Astrocyte (in vitro differentiated cells and primary cell): ENCODE measurements at regions not wholly inside any gene's neighbourhood (a gene's known extent, or its start where the extent isn't known, plus 50 kb on each side); places are given as distances from the start of the nearest gene placed in this dataset.

Source experiments
- DNase-seq: peaks from one replicate; pipeline ENCODE4 v3.0.0-alpha.2; 2010; ENCODE audit warnings: low read depth
- FAIRE-seq: peaks from 2 replicates; lab custom pipeline; 2011; peaks lifted over from hg19 to GRCh38; lab: Jason Lieb, UNC
- H2AFZ ChIP-seq: 2 replicates; pipeline ENCODE4 v1.6.0; 2012; ENCODE audit warnings: low read depth, low read length, inconsistent platforms
- H3K27ac ChIP-seq: 2 replicates; pipeline ENCODE4 v1.5.1; 2011; ENCODE audit warnings: low read depth, low read length, inconsistent platforms
- H3K27me3 ChIP-seq: 2 replicates; pipeline ENCODE4 v1.6.0; 2011; ENCODE audit warnings: low read length, inconsistent platforms; ENCODE audit not compliant: insufficient read depth
- H3K36me3 ChIP-seq: 2 replicates; pipeline ENCODE4 v1.5.1; 2011; ENCODE audit warnings: low read length, inconsistent platforms; ENCODE audit not compliant: insufficient read depth
- H3K4me1 ChIP-seq: 2 replicates; pipeline ENCODE4 v1.5.1; 2011; ENCODE audit warnings: low read length, inconsistent platforms; ENCODE audit not compliant: insufficient read depth
- H3K4me2 ChIP-seq: 2 replicates; pipeline ENCODE4 v1.6.0; 2012; ENCODE audit warnings: low read length, inconsistent platforms
- H3K4me3 ChIP-seq: 2 replicates; pipeline ENCODE4 v1.5.1; 2011; ENCODE audit warnings: low read depth, mild to moderate bottlenecking, low read length, inconsistent platforms; ENCODE audit not compliant: insufficient read depth
- H3K79me2 ChIP-seq: 2 replicates; pipeline ENCODE4 v1.6.0; 2012; ENCODE audit warnings: mild to moderate bottlenecking, low read length, inconsistent platforms; ENCODE audit not compliant: insufficient read depth
- H3K9ac ChIP-seq: 2 replicates; pipeline ENCODE4 v1.6.0; 2012; ENCODE audit warnings: mild to moderate bottlenecking, low read length, inconsistent platforms
- H3K9me3 ChIP-seq: 2 replicates; pipeline ENCODE4 v1.5.1; 2012; ENCODE audit warnings: low read depth, mild to moderate bottlenecking, low read length, inconsistent platforms; ENCODE audit not compliant: insufficient read depth
- H4K20me1 ChIP-seq: 2 replicates; pipeline ENCODE4 v1.6.0; 2012; ENCODE audit warnings: low read length, inconsistent platforms; ENCODE audit not compliant: insufficient read depth
- H3K27ac Mint-ChIP-seq: one replicate; pipeline ENCODE4 v1.8.0; 2021; ENCODE audit warnings: mild to moderate bottlenecking, mixed read lengths; ENCODE audit not compliant: unreplicated experiment
- H3K27me3 Mint-ChIP-seq: one replicate; pipeline ENCODE4 v1.8.0; 2021; ENCODE audit warnings: low read depth, mixed read lengths; ENCODE audit not compliant: unreplicated experiment
- H3K36me3 Mint-ChIP-seq: one replicate; pipeline ENCODE4 v1.8.0; 2021; ENCODE audit warnings: low read depth, mixed read lengths; ENCODE audit not compliant: unreplicated experiment
- H3K4me1 Mint-ChIP-seq: one replicate; pipeline ENCODE4 v1.8.0; 2021; ENCODE audit warnings: low read depth, mixed read lengths; ENCODE audit not compliant: unreplicated experiment
- H3K4me3 Mint-ChIP-seq: one replicate; pipeline ENCODE4 v1.8.0; 2021; ENCODE audit warnings: mild to moderate bottlenecking, moderate library complexity, mixed read lengths; ENCODE audit not compliant: unreplicated experiment
- H3K9me3 Mint-ChIP-seq: one replicate; pipeline ENCODE4 v1.8.0; 2021; ENCODE audit warnings: mild to moderate bottlenecking, mixed read lengths; ENCODE audit not compliant: unreplicated experiment
- CTCF ChIP-seq: IDR thresholded peaks from 2 replicates; pipeline ENCODE4 v1.5.1; 2011; ENCODE audit warnings: low read depth, mild to moderate bottlenecking, inconsistent platforms, low read length, moderate library complexity; ENCODE audit not compliant: insufficient read depth
- EZH2 ChIP-seq: IDR thresholded peaks from 2 replicates; pipeline ENCODE4 v1.6.1; 2012; ENCODE audit warnings: mild to moderate bottlenecking, low read length, inconsistent platforms; ENCODE audit not compliant: insufficient read depth

- DNase-seq (peak; percentile 85), FAIRE-seq (peak; percentile 32)
- Histone ChIP-seq H3K36me3 (no peaks in the 10 kb centered on the region), H2AFZ (no peak overlapping the region), H3K9me3 (no peaks in the 10 kb centered on the region), H3K9ac (no peak overlapping the region), H3K4me1 (peaks cover 15% of the 10 kb centered on the region), H3K79me2 (no peaks in the 10 kb centered on the region), H3K27me3 (no peaks in the 10 kb centered on the region), H4K20me1 (no peaks in the 10 kb centered on the region), H3K27ac (no peak overlapping the region), H3K4me2 (peak overlapping the region; percentile 74), H3K4me3 (no peak overlapping the region)
- H3K9me3 Mint-ChIP-seq: peaks cover 5% of the 10 kb centered on the region
- no peak for TF ChIP-seq EZH2
- TF ChIP-seq CTCF: no peak
- H3K4me3 Mint-ChIP-seq: no peak overlapping the region
- peaks cover 14% of the 10 kb centered on the region for H3K4me1 Mint-ChIP-seq
- no peaks in the 10 kb centered on the region for H3K27me3 Mint-ChIP-seq
- peaks cover 12% of the 10 kb centered on the region for H3K36me3 Mint-ChIP-seq
- no peak overlapping the region for H3K27ac Mint-ChIP-seq
These were observed 179.2 kb downstream of the BACH1 start for GRCh38 chr21:29477941-29478340.

DNA sequence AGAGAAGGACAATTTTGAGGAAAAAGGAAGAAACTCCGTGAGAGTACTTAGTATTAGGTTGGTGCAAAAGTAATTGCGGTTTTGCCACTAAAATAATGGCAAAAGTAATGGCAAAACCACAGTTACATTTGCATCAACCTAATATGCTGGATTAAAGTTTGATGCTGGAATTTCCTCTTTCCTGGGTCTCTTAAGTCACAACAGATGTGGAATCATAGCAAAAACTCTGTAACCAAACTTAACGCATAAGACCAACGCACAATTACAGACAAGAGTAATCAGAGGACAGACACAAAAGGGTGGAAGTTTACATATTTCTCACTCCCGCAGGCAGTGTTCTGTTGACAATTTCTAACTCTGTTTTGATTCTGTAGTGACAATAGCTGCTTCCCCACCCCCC lies 182.4 kb downstream of the BACH1 start:
- Histone ChIP-seq H3K27me3 (no peaks in the 10 kb centered on the region), H3K27ac (no peak overlapping the region), H3K9me3 (no peaks in the 10 kb centered on the region), H2AFZ (no peak overlapping the region), H4K20me1 (no peaks in the 10 kb centered on the region), H3K4me3 (no peak overlapping the region), H3K79me2 (no peaks in the 10 kb centered on the region), H3K9ac (no peak overlapping the region), H3K4me1 (peaks cover 15% of the 10 kb centered on the region), H3K4me2 (no peak overlapping the region), H3K36me3 (no peaks in the 10 kb centered on the region)
- H3K4me3 Mint-ChIP-seq: no peak overlapping the region
- TF ChIP-seq EZH2: no peak
- no peak for TF ChIP-seq CTCF
- no peak for DNase-seq
- H3K27ac Mint-ChIP-seq: no peak overlapping the region
- H3K36me3 Mint-ChIP-seq: peaks cover 11% of the 10 kb centered on the region
- no peaks in the 10 kb centered on the region for H3K27me3 Mint-ChIP-seq
- peaks cover 14% of the 10 kb centered on the region for H3K4me1 Mint-ChIP-seq
- peaks cover 5% of the 10 kb centered on the region for H3K9me3 Mint-ChIP-seq
- peak; percentile 17 for FAIRE-seq

DNA sequence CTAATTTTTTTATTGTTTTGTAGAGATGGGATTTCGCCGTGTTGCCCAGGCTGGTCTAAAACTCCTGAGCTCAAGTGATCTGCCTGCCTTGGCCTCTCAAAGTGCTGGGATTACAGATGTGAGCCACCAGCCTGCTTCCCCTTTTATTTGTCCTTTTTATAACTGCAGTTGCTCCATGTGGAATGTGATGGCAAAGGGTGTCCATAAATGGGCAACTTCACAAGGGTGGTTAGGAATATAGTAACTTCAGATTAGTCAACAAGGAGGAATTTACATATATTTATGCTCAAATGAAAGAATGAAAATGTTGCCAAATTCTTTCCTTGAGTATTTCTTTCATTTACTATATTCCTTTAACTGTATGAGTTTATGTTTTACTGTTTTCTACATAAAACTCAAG lies 182.9 kb downstream of the BACH1 start:
- Mint-ChIP-seq H3K36me3 (peaks cover 11% of the 10 kb centered on the region), H3K27me3 (no peaks in the 10 kb centered on the region), H3K4me1 (peaks cover 13% of the 10 kb centered on the region), H3K4me3 (no peak overlapping the region), H3K27ac (no peak overlapping the region), H3K9me3 (peaks cover 5% of the 10 kb centered on the region)
- H3K9me3 ChIP-seq: no peaks in the 10 kb centered on the region
- H3K4me3 ChIP-seq: no peak overlapping the region
- no peaks in the 10 kb centered on the region for H3K79me2 ChIP-seq
- DNase-seq (peak; percentile 61), FAIRE-seq (no peak)
- TF ChIP-seq CTCF (no peak), EZH2 (no peak)
- H2AFZ ChIP-seq: no peak overlapping the region
- no peaks in the 10 kb centered on the region for H4K20me1 ChIP-seq
- H3K4me2 ChIP-seq: no peak overlapping the region
- H3K36me3 ChIP-seq: no peaks in the 10 kb centered on the region
- H3K27ac ChIP-seq: no peak overlapping the region
- H3K4me1 ChIP-seq: peaks cover 13% of the 10 kb centered on the region
- no peak overlapping the region for H3K9ac ChIP-seq
- H3K27me3 ChIP-seq: no peaks in the 10 kb centered on the region
